HL-60/S4 treated with phorbol 12-myristate 13-acetate at 8.2 ng/mL for 4 days and 3 days (cell line): ENCODE measurements at regions not wholly inside any gene's neighbourhood (a gene's known extent, or its start where the extent isn't known, plus 50 kb on each side); places are given as distances from the start of the nearest gene placed in this dataset.
"Not testable (repeated sequence)": the region's sequence is repeated elsewhere in the genome, so short reads cannot be mapped to it uniquely, and the experiment has no call there.

ENCODE experiments used
- in situ Hi-C: fragments of 300-500 bp; cut with MboI; formaldehyde crosslinking; loops from 2 replicates; pipeline ENCODE4 v1.15.0; 2022; ENCODE audit warnings: low sequenced_read_pairs

GRCh38 chrX:5708251-5708650, 520.4 kb downstream of the NLGN4X start:
- in situ Hi-C loops = no loop called here

- in situ Hi-C loops = no loop called here
These were observed 525.8 kb downstream of the NLGN4X start for GRCh38 chrX:5702890-5703289.

DNA sequence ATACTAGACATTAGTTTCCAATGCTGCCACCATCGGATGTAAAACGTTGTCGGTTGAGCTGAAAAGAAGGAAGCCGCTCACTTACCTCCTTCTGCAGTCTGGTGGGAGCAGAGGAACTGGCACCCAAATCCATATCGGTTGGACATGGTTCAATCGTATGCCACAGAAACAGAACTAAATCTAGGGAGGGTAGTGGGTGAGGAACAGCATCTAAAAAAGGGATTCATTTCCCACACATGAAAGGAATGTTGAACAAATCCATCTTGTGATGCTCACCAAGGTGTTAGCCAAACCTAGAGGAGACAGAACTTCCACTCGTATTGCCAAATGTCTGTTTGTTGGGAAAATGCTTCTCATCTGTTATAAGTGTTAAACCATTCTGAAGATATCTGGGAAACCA, 532.7 kb downstream of the NLGN4X start:
- in situ Hi-C loops = no loop called here

GRCh38 chrX:5683996-5684395, 544.7 kb downstream of the NLGN4X start:
- in situ Hi-C loops = no loop called here

DNA sequence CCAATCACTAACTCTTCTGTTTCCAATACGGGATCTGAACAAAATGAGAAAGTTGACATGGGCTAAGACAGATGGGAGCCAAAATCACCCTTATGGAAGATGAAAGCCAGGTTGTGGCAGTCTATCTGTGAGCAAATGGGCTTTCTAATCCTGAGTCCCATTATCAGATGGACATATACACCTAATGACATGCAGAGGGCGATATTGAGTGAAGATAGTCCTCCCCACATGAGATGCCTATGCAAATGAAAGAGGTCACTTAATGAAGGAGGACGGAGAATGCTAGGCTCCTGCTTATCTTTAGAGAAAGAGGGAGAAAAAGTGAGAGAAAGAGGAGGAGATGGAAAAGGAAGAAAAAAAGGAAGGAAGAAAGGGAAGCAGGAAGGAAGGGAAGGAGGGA, 547.5 kb downstream of the NLGN4X start:
- in situ Hi-C loops = no loop called here

DNA sequence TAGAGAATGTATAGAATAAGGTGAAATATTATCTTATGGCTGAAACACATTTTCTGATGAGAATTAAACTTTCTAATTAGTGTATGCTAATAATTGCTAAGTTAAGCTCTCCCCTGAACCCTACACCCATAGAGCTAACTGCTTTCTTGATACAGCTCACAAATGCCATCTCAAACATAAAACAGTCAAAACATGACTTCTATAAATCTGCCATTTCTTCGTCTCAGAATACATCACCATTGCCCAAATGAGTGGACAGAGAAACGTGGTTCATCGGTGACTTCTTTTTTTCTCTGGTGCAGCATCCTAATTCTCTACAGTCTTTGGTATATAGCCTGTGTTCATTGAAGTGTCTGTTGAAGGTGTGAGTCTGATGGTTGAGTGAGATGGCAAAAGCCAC, 554.6 kb downstream of the NLGN4X start:
- in situ Hi-C loops = no loop called here

- in situ Hi-C loops = no loop called here
These were observed 556.6 kb downstream of the NLGN4X start for GRCh38 chrX:5672099-5672498.

GRCh38 chrX:5666689-5667088, 562.0 kb downstream of the NLGN4X start:
- in situ Hi-C loops = not testable (repeated sequence)

- in situ Hi-C loops = no loop called here
These were observed 572.1 kb downstream of the NLGN4X start for GRCh38 chrX:5656544-5656943.

- in situ Hi-C loops = no loop called here
These were observed 577.8 kb downstream of the NLGN4X start for GRCh38 chrX:5650904-5651303.

- in situ Hi-C loops = no loop called here
These were observed 579.6 kb downstream of the NLGN4X start for GRCh38 chrX:5648941-5649568.

DNA sequence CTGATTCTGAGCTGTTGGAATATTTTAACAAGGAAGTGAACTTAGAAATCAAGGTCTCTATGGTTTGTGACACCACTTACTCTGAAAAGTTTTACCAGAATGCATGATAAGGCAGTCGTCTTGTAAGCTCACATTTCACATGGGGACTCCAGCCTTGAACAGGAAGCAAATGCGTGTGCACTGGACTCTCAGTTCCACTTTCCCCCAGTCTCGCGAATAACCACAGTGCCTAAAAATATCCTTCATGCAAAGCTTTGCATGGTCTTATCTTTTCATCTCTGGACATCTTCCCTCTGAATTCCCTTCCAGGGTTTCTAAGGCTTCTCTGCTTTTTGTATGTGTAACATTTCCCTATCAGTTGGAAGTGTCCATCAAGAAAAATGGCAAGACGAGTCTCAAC, 581.8 kb downstream of the NLGN4X start:
- in situ Hi-C loops = no loop called here

GRCh38 chrX:5644776-5645175, 583.9 kb downstream of the NLGN4X start:
- in situ Hi-C loops = no loop called here

DNA sequence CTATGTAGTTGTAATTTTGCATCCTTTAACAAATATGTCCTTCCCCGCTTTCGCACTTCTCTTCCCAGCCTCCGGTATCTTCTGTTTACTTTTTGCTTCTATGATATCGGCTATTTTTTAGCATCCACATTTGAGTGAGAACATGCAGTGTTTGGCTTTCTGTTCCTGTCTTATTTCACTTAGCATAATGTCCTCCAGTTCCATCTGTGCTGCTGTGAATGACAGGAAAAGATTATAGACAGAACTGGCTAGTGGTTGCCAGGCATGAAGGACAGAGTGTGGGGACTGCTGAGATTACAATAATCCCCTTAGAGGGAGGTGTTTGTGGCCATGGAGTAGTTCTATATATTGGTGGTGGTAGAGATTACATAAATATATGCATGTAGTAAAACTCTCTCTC, 588.6 kb downstream of the NLGN4X start:
- in situ Hi-C loops = no loop called here

DNA sequence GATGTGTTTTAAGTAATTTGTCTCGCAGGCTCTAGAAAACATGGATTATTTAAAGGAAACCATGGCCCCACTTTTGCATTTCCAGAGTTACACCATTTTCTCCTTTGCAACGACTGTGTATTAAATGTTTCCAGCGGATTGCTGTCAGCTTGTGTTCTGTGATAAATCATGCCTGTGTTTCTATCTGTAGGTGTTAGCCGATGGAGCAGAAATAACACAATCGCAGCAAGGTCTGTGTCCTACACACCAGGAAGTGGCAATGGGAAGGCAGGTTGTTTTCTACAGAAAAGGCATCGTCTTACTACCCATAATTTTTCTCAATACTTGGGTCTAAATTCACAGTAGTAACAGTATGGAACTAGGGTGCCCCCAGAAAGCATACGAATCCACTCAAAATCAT, 590.1 kb downstream of the NLGN4X start:
- in situ Hi-C loops = no loop called here

GRCh38 chrX:5632887-5633286, 595.8 kb downstream of the NLGN4X start:
- in situ Hi-C loops = no loop called here

DNA sequence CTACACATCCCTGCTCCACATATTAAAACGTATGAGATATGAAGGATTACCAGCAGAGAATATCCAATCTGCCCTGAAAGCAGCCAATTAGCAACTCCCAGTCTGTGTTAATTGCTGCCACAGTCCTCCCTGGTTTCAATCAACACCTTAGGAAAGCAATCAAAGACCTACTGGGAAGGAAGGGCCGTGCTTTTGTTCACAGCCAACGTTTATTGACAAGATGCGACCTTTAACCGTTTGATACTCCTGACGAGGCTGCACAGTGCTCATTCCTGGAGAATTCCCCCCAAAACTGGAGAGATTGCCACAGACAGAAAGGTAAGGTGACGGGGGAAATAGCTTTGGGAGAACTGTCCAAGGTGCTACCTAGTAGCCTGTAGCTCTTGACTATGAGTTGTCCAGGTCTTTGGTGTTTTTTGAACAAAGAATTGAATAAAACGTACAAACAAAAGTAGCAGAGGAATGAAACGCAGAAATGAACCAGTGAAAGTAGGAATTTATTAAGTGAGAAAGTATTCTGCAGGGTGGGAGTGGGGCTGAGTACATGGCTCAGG, 596.5 kb downstream of the NLGN4X start:
- in situ Hi-C loops = no loop called here

GRCh38 chrX:5617666-5618065, 611.0 kb downstream of the NLGN4X start:
- in situ Hi-C loops = no loop called here

- in situ Hi-C loops = no loop called here
These were observed 633.1 kb downstream of the NLGN4X start for GRCh38 chrX:5595570-5595969.

GRCh38 chrX:5586726-5587125, 641.9 kb downstream of the NLGN4X start:
- in situ Hi-C loops = no loop called here

GRCh38 chrX:5575407-5575806, 653.3 kb downstream of the NLGN4X start:
- in situ Hi-C loops = no loop called here

DNA sequence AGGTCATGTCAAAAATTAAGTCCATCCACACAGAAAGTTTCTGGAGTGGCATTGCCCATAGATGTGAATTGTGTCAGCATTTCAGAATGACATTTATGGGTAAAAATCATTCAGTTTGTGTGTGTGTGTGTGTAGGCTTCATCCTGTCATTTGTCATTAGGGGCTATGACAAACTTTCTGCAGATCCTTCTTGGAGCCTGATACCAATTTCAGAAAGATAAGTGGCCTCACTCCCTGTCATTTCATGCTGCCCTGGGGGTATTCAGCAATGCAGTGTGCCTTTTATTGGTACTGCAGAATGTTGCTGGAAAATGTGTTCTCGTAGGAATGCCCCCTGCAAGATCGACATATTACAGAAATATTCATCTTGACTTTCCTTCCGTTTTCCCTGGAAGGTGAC, 659.7 kb downstream of the NLGN4X start:
- in situ Hi-C loops = no loop called here

- in situ Hi-C loops = no loop called here
These were observed 669.3 kb downstream of the NLGN4X start for GRCh38 chrX:5559386-5559785.
